Islet of Langerhans (tissue), 1 donor: ENCODE measurements at regions not wholly inside any gene's neighbourhood (a gene's known extent, or its start where the extent isn't known, plus 50 kb on each side); places are given as distances from the start of the nearest gene placed in this dataset.

ENCODE experiments used
- FAIRE-seq: peaks from one replicate; lab custom pipeline; 2011; peaks lifted over from hg19 to GRCh38; lab: Jason Lieb, UNC

GRCh38 chr4:136651932-136652331 is 880.4 kb downstream of the PCDH18 start:
- FAIRE-seq = no peak

- FAIRE-seq = no peak
Observed at GRCh38 chr4:136651278-136651667, 881.0 kb downstream of the PCDH18 start.

- peak; percentile 47 for FAIRE-seq
Observed at GRCh38 chr4:136650541-136651277, 881.6 kb downstream of the PCDH18 start.

DNA sequence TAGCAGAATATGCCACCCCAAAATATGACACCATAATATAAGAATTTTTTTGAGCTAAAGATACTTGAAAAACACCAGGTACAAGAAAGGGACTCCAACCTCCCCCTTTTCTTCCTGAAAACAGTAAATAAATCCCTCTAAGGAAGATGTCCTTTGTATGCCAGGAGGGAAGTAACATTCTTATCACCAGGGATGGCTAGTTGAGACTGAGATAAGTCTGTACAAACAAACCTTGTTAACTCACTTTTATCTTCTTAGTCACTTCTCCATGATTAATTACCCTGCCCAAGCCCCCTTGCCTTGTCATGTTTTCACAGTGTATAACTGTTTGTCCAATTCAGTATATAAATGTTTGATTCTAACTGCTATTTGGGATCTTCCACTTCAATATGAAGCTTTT is 888.0 kb downstream of the PCDH18 start:
- FAIRE-seq = no peak

DNA sequence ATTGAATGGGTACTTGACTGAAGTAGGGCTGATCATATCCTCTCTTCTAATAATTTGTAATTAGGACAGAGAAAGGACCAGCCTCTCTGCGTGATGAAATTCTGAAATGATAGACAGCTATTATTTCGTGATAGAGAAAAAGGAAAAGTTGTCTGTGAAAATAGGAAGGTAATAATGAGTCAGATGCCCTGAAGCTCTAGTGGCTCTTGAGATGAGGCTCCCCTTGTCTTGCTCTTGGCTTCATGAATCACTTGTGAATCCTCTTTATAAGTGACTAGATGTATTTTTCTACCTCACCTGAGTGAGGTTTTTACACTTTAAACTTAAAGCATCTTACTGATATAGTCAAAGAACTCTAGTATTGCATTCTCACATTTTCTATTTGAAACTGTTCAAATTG is 888.9 kb downstream of the PCDH18 start:
- no peak for FAIRE-seq

- FAIRE-seq = no peak
Observed at GRCh38 chr4:136637071-136637777, 895.1 kb downstream of the PCDH18 start.

- no peak for FAIRE-seq
Observed at GRCh38 chr4:136636155-136636554, 896.1 kb downstream of the PCDH18 start.

DNA sequence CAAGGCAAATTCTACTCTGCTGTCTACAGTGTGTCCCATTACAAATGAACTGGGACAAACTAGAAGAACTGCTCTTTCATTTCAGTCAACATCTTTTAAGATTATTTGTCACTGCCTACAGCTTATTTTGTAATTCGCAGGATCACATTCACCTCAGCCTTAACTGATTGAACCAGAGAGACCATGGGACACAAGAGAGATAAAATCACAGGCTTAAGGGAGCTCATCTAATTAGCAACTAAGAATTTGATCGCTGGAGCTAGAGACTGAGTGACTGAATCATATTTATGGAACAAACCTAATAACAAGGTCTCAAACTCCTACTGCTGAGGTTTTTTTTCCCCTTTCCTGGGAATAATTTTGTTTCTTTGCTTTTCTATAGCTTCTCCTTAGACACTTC is 898.2 kb downstream of the PCDH18 start:
- FAIRE-seq = no peak

DNA sequence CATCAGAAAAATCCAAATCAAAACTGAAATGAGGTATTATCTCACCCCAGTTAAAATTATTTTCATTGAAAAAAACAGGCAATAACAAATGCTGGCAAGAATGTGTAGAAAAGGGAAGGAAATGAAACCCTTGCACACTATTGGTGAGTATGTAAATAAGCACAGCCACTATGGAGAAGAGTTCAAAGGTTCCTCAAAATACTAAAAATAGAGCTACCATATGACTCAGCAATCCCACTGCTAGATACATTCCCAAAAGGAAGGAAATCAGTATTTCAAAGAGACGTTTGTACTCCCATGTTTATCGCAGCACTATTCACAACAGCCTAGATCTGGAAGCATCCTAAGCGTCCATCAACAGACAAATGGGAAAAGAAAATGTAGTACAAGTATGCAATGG is 932.4 kb downstream of the PCDH18 start:
- no peak for FAIRE-seq

GRCh38 chr4:136590440-136590839 is 941.9 kb downstream of the PCDH18 start:
- no peak for FAIRE-seq

DNA sequence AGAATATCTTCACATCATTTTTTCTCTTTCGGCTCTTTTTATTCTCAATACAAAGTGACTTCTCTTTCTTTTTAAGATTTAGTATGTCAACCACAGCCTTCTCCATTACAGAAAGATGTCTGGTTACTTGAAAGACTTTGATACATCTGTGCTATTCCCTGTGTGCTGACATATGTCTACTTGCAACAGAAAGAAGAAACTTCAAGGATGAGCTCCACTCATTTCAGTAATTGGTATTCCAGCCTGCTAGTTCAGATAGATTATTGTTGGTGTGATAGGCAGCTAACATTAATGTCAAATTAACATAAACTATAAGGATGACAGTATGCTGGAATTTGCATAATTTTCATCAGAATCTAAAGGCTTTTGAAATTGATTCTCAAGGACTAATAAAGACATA is 948.7 kb downstream of the PCDH18 start:
- FAIRE-seq = no peak

DNA sequence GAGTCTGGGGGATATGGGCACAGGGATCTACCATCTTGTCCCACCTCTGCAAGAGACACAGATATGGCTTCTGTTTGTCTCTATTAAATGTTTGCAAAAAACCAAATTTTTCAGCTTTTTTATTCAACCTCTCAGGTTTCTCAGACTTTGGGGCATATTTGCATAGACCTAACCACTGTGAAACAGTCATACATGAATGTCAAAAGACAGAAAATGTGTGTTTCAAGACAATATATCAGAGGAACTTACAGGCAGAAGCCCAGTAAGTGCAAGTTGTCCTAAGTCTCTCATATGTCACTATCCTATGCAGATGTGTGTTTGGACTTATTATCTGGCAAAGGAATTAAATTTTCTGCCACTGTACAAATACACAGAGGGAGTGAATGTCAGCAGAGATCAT is 951.2 kb downstream of the PCDH18 start:
- FAIRE-seq = no peak

DNA sequence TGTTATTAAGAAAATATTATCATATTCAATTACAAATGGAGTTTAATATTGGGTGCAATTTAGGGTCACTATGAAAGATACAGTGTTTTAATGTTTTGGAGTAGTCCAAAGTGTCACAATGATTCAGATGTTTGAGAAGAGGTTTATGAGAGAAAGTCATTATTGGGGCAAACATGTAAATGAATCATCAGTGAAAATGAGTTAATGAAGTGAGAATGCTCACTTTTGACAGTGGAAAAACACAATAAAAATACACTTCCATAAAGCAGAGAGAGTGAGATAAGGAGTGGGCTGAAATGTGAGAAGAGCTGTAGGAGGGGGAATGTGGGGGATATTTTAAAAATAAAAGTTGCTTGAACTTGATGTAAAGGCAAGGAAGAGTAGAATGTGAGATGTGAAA is 957.1 kb downstream of the PCDH18 start:
- FAIRE-seq = no peak

GRCh38 chr4:136573460-136573859 is 958.8 kb downstream of the PCDH18 start:
- no peak for FAIRE-seq

DNA sequence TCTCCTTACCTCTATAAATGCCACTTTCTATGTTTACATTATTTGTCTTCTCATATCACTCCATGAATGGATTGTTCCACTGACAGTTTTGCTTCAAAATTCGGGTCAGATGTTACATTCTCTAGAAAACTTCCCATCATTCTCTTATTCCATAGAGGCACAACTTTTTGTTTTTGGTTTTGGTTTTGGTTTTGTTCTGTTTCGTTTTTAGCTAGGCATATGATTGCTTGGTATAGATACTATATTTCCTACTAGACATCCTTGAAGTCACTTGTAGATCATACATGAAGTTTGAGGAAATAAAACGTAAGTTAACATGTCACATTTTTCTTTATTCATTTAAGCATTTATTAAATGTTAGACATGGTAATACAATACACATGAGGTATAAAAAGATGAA is 961.0 kb downstream of the PCDH18 start:
- no peak for FAIRE-seq

DNA sequence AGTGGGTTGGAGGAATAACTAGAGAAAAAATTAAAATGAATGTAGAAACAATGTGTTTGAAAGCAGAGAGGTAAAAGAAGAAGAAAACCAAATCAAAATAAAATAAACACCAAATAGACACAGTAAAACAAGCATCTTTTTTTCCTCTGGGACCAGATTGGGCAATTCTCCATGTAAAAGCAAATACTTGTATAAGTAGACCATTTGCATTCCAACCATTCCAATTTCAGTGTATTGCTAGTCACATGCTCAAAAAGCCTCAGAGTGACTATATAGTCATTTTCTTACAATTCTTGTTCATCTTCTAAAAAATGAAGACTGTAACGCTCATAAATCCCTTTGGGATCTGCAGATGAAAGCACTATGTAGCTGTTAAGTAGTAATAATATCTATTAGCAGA is 969.5 kb downstream of the PCDH18 start:
- no peak for FAIRE-seq

DNA sequence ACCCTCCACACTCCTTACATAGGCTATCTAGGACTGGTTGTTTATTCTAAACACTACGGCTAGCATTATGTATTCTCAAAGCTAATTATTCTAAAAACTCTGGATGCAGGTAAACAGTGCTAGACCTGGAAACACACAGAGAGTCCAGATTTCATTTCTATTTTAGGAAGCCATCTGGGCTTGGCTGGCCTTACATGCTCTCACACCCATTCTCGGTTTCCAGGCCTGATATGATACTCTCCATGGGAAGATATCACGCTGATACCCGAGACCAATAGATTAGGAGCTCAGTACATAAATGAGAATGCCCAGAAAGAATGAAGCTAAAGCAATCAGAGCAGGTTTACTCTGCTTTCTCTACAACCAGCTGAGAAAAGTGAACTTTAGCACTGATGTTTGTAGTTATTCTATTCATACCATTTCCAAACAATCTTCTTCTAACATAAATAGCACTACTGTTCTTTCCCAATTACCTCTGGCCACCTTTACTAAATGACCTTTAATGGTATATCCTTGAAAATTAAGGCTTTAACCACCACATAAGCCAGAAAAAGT is 973.3 kb downstream of the PCDH18 start:
- no peak for FAIRE-seq

DNA sequence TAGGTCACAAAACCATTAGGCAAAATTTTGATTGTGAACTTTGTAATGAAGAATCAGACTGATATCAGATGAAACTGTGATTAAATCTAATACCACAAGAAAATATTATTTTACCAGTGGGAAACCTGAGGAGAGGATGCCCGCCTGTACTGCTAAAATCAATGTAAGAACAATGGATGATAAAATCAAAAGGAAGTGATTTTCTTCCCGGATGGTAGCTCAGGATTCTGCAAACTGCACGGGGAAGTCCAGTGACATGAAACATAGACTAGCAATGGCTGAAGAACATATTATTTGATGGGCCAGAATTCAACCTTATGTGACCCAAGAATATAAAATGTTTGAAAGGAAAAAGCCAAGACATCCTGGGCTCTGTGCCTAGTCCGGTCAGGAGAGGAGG is 974.9 kb downstream of the PCDH18 start:
- no peak for FAIRE-seq

DNA sequence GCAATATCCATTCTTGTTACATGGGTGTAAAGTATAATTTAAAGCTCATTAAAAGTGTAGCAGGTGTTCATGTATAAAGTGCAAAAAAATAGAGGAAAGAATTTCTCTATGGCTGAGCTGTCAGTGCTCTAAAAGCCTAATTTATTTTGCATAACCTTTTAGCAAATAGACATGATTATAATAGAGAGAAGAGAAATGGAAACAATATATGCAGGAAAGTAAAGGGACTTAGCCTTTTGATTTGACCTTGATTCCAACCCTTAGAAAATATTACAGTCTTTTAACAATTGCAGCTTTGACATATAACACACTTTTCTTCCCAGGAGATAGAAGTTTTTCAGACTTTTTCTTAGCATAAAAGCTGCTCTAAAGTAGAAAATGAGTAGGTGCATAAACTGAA is 978.3 kb downstream of the PCDH18 start:
- FAIRE-seq = no peak

DNA sequence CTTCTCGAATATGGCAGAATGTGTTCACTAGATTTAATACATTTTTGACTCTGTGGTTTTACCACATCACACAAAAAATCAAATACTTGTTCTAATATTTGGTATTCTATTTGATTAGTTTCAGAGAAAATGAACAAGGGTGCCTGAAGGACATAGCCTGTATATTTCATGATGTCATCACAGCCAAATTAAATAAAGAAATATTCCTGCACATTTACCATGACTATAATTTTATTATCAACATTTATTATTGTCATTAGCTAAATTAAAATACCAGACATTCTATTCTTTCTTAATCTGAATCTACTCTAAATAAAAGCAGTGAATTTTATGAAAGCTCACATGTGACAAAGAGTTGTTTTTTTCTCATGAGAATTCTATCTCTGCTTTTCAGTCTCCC is 980.5 kb downstream of the PCDH18 start:
- FAIRE-seq = no peak

- FAIRE-seq = no peak
Observed at GRCh38 chr4:136540747-136541146, 991.5 kb downstream of the PCDH18 start.

DNA sequence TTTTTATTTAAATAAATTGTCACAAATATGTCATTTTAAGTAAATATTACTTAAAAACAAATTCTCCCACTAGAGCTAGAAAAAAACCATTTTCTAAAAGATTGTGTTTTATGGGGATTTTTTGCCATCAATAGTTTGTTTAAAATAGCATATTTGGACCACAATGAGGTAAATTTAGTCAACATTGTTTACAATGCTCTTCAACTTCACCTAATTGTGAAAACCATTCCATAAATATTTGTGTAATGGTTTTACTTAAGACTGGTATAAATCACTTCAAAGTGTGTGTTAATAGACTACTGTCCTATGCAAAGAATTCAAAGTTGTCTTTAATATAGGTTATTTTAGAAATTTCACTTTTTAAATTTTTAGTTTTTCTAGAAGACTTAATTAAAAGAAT is 1004.2 kb downstream of the PCDH18 start:
- FAIRE-seq = no peak

- no peak for FAIRE-seq
Observed at GRCh38 chr4:136526517-136526916, 1005.8 kb downstream of the PCDH18 start.

- FAIRE-seq = no peak
Observed at GRCh38 chr4:136524039-136524438, 1008.3 kb downstream of the PCDH18 start.
